HG03025 (cell line): ENCODE measurements at regions not wholly inside any gene's neighbourhood (a gene's known extent, or its start where the extent isn't known, plus 50 kb on each side); places are given as distances from the start of the nearest gene placed in this dataset.
"Not testable (repeated sequence)": the region's sequence is repeated elsewhere in the genome, so short reads cannot be mapped to it uniquely, and the experiment has no call there.

Source experiments
- ATAC-seq: cut with Tn5 transposase; IDR thresholded peaks from one replicate; pipeline ENCODE4 v1.9.1; 2021; ENCODE audit warnings: mild to moderate bottlenecking, moderate library complexity; ENCODE audit not compliant: unreplicated experiment, low FRiP score

DNA sequence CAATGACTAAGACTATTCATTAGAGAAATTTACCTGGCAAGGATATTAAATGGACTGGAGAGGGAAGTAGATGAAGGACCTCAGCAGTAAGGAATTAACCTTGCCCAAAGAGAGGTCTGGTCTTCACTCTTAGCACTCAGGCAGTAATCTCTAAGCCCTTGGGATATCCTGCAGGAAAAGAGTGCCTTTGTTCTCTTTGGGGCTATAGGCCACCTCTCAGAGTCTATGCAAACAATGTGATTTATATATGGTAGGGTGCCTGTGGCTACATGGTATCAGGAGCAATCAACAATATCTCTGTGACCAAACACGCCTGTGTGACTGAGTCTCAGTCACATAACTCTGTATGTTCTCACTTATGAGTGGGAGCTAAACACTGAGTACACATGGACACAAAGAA is 154.7 kb upstream of the CDK1 start:
- no peak for ATAC-seq

GRCh38 chr10:60621018-60621417 is 157.3 kb upstream of the CDK1 start:
- ATAC-seq, result no peak

- ATAC-seq, result no peak
Observed at GRCh38 chr10:60618861-60619260, 159.4 kb upstream of the CDK1 start.

DNA sequence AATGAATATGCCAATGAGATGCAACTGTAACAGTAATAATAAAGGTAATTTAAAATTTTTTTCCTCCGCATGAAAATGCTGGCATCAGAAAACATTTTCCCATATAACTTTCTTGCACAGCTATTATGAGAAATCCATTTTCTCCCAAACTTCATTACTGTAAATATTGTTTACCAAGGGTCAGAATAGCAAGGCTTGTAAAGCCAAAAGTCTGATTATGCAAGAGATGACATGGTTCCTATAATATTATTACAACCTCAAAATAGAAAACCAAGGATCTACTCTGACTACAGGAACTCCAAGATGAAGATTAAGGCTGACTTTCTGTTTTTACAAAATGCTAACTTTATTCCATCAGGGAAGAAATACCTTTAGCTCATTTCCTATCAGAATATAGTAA is 162.7 kb upstream of the CDK1 start:
- ATAC-seq, result no peak

- ATAC-seq, result no peak
Observed at GRCh38 chr10:60614363-60614762, 163.9 kb upstream of the CDK1 start.

DNA sequence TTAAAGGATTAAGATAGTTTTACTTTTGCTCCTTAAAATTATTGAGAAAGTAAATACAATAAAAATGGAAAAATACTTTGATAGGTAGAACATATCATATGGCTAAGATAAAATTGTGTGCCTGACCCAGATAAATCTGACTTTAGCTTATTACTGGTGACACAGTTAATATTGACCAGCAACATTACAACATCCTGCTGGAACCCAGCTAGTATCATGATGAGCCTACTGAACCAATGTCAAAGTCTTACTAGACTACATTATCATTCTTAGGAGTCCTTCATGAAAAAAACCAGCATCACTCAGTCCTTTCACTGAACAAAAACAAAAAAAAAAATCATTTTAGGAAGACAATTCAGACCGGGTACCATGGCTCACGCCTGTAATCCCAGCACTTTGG is 164.8 kb upstream of the CDK1 start:
- ATAC-seq, result no peak

DNA sequence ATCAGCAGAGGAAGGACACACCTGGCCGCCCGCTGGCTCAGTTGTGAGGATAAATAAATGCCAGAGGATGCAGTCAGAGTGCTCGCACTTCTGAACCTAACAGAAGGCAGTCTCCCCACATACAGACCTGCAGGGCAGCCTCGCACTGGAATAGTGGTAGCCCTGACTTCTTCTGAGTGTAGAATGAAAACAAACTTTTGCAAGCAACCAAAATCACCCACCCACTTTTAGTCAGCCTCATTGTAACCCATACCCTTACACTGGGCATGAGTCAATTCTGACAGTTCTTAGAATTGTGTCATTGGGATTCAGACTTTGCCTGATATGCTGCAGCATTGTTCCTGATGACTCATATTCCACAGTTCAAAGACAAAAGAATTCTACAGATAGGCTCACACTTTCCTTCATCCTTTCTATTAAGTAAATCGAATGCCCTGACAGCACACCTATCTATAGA is 167.0 kb upstream of the CDK1 start:
- ATAC-seq, result no peak

GRCh38 chr10:60607372-60607771 is 170.9 kb upstream of the CDK1 start:
- no peak for ATAC-seq

DNA sequence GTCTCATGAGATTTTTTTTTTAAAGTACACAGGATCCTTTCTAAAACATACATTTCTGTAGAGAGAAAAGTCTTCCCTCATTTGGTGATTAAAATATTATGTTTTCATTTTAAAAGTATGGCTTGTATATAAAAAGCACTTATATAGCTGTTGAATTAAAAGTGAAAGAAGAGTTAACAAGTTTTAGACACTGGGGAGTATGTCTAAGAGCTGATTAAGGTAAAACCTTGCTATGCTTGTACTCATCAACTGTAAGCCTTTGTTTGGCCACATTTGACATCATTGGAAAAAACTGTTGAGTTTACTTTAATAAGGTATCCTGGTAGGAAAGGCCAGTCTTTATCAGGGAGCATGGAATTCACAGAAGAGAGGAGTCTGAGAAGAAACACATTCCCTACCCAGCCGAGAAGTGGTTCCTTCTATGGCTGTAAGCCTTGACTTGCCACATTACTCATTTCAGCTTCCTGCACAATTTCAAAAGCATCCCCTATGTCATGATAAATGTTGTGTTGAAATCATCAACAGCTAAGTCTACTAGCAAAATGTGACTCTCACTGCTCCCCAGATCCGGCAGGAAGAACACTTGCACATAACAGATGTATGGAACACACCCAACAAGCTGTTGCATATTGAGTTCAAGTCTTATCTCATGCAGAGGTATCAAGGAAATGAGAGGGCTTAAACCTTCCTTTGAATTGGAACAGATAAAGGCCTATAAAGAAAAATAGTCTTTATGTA is 171.8 kb upstream of the CDK1 start:
- ATAC-seq, result no peak

GRCh38 chr10:60605476-60605875 is 172.8 kb upstream of the CDK1 start:
- no peak for ATAC-seq

DNA sequence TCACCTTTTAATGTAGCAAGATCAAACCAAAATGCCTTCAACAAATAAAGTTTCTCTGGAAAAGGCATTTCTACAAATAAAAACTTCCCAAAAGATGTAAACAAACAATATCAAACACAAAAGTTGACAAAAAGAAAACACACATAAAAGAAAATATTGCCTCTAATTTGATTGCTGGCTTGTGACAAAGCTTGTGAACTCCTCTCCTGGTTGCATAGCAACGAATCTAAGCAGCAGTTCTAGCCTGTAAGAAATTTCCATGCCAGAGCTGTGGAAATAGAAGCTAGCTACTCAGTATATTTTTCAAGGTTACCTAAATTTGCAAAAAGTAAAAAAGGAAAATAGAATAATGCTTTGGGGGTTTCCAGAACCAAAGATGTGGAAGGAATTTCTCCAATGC is 173.9 kb upstream of the CDK1 start:
- ATAC-seq, result no peak

DNA sequence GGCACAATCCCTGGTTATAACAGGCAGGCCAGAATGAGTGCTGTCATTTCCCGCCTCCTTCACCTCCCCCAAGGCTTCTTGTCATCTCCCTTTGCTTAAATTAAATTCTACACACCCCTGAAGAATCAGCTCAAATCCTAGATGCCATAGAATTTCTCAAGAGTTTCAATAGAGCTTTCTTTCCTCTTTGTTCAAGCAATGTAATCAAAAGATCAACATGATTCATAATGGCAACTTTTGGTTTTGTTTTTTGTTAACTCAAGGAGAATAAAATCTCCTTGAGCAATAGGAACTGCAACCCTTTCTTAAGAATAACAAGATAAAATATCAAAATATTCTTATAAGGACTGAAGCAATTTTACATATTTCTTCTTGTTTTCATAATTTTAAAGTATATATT is 180.8 kb upstream of the CDK1 start:
- no peak for ATAC-seq

DNA sequence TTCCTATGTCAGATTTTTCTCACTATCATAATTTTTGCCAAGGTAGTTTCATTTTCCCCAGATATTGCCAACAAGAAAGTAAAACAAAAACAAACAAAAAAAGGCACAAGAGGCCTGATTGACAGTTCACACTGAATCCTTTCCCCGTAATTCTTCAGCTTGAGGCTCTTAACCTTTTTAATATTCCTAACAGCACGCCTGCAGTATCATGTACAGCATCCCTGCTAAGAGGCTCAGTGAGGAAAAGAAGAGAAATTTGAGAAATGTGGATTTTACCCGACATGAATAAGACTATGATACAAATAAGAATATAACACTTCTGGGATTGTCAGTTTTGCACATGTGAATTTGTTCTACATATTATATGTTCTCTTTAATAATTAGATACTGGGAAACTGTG is 182.4 kb upstream of the CDK1 start:
- ATAC-seq, result no peak

- ATAC-seq, result no peak
Observed at GRCh38 chr10:60594476-60595051, 183.7 kb upstream of the CDK1 start.

DNA sequence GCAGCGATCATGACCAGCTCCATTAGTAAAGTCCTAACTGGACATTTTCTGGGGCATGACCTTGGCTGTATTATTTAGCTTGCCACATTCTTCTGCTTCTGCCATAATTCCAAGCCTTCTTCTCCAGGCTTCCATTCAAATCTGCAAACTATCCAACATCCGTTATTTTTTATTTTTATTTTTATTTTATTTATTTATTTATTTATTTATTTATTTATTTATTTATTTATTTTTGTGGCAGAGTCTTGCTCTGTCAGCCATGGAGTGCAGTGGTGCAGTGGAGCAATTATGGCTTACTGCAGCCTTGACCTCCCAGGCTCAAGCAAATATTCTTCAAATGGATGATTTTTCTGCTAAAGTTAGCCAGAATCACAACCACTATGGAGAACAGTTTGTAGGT is 187.2 kb upstream of the CDK1 start:
- ATAC-seq, result no peak

GRCh38 chr10:60589376-60589775 is 188.9 kb upstream of the CDK1 start:
- ATAC-seq, result no peak

DNA sequence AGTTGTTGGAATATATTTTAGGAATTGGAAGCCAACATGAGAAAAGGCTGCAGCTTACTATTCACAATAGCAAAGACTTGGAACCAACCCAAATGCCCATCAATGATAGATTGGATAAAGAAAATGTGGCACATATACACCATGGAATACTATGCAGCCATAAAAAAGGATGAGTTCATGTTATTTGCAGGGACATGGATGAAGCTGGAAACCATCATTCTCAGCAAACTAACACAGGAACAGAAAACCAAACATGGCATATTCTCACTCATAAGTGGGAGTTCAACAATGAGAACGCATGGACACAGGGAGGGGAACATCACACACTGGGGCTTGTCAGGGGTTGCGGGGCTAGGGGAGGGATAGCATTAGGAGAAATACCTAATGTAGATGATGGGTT is 192.1 kb upstream of the ANK3 start:
- ATAC-seq, result not testable (repeated sequence)

GRCh38 chr10:60578217-60578616 is 188.5 kb upstream of the ANK3 start:
- ATAC-seq, result no peak

GRCh38 chr10:60576130-60577069 is 186.7 kb upstream of the ANK3 start:
- ATAC-seq, result no peak

- ATAC-seq, result no peak
Observed at GRCh38 chr10:60575105-60575504, 185.4 kb upstream of the ANK3 start.

- no peak for ATAC-seq
Observed at GRCh38 chr10:60574388-60574787, 184.7 kb upstream of the ANK3 start.
